ENCODE measurements at regions not wholly inside any gene's neighbourhood (a gene's known extent, or its start where the extent isn't known, plus 50 kb on each side); places are given as distances from the start of the nearest gene placed in this dataset.

GRCh38 chr1:234713859-234714258 is 103.9 kb upstream of the IRF2BP2 start:
- intact Hi-C loops (cut with micrococcal nuclease), result no loop called here

- intact Hi-C loops (cut with micrococcal nuclease), result no loop called here
Observed at GRCh38 chr1:234713440-234713839, 103.5 kb upstream of the IRF2BP2 start.

GRCh38 chr1:234712891-234713305 is 102.9 kb upstream of the IRF2BP2 start:
- intact Hi-C loops (cut with micrococcal nuclease), result no loop called here

- intact Hi-C loops (cut with micrococcal nuclease), result no loop called here
Observed at GRCh38 chr1:234710936-234711724, 101.2 kb upstream of the IRF2BP2 start.

GRCh38 chr1:234710381-234710780 is 100.4 kb upstream of the IRF2BP2 start:
- intact Hi-C loops (cut with micrococcal nuclease), result no loop called here

GRCh38 chr1:234709473-234710228 is 99.7 kb upstream of the IRF2BP2 start:
- intact Hi-C loops (cut with micrococcal nuclease), result no loop called here

- intact Hi-C loops (cut with micrococcal nuclease), result no loop called here
Observed at GRCh38 chr1:234708700-234709395, 98.9 kb upstream of the IRF2BP2 start.

- intact Hi-C loops (cut with micrococcal nuclease), result no loop called here
Observed at GRCh38 chr1:234707641-234708040, 97.7 kb upstream of the IRF2BP2 start.

GRCh38 chr1:234706931-234707330 is 97.0 kb upstream of the IRF2BP2 start:
- intact Hi-C loops (cut with micrococcal nuclease), result no loop called here

GRCh38 chr1:234706199-234706598 is 96.2 kb upstream of the IRF2BP2 start:
- intact Hi-C loops (cut with micrococcal nuclease), result no loop called here

- intact Hi-C loops (cut with micrococcal nuclease), result no loop called here
Observed at GRCh38 chr1:234705615-234706014, 95.6 kb upstream of the IRF2BP2 start.

- intact Hi-C loops (cut with micrococcal nuclease), result no loop called here
Observed at GRCh38 chr1:234704106-234704887, 94.3 kb upstream of the IRF2BP2 start.

GRCh38 chr1:234702342-234703000 is 92.5 kb upstream of the IRF2BP2 start:
- intact Hi-C loops (cut with micrococcal nuclease), result no loop called here

GRCh38 chr1:234701737-234702341 is 91.9 kb upstream of the IRF2BP2 start:
- intact Hi-C loops (cut with micrococcal nuclease), result no loop called here

GRCh38 chr1:234699795-234700665 is 90.1 kb upstream of the IRF2BP2 start:
- intact Hi-C loops (cut with micrococcal nuclease), result no loop called here

- intact Hi-C loops (cut with micrococcal nuclease), result no loop called here
Observed at GRCh38 chr1:234698686-234699085, 88.7 kb upstream of the IRF2BP2 start.

- intact Hi-C loops (cut with micrococcal nuclease), result no loop called here
Observed at GRCh38 chr1:234697741-234698140, 87.8 kb upstream of the IRF2BP2 start.

GRCh38 chr1:234697015-234697414 is 87.0 kb upstream of the IRF2BP2 start:
- intact Hi-C loops (cut with micrococcal nuclease), result no loop called here

- intact Hi-C loops (cut with micrococcal nuclease), result no loop called here
Observed at GRCh38 chr1:234696148-234696576, 86.2 kb upstream of the IRF2BP2 start.
